Gastroesophageal sphincter (tissue), 3 donors: ENCODE measurements at regions not wholly inside any gene's neighbourhood (a gene's known extent, or its start where the extent isn't known, plus 50 kb on each side); places are given as distances from the start of the nearest gene placed in this dataset.

ENCODE experiments used
- CTCF ChIP-seq, 4 experiments: fragments of 200-600 bp in 2 of 4; fragments of 450-650 bp in 2 of 4; sonication (generic) in 1 of 4; IDR thresholded peaks; one replicate each; pipeline ENCODE4 v1.5.1; 2017 to 2019; ENCODE audit warnings: antibody characterized with exemption in 4 of 4, mild to moderate bottlenecking in 2 of 4, moderate library complexity in 2 of 4
- POLR2A ChIP-seq, 2 donors: fragments of 450-650 bp; IDR thresholded peaks; one replicate each; pipeline ENCODE4 v1.6.1; 2017; ENCODE audit warnings: antibody characterized with exemption in 2 of 2, mild to moderate bottlenecking in 2 of 2, moderate library complexity in 1 of 2
- POLR2AphosphoS5 ChIP-seq: sonication (generic); formaldehyde crosslinking; IDR thresholded peaks from one replicate; pipeline ENCODE4 v1.6.1; 2017; ENCODE audit warnings: antibody characterized with exemption

- TF ChIP-seq POLR2A (IDR thresholded peaks at IDR 0.05) (no peak), CTCF (IDR thresholded peaks at IDR 0.05) (no peak), POLR2AphosphoS5 (no peak)
Observed at GRCh38 chr12:130017591-130018449, 114.0 kb upstream of the TMEM132D start.
